ENCODE measurements at regions not wholly inside any gene's neighbourhood (a gene's known extent, or its start where the extent isn't known, plus 50 kb on each side); places are given as distances from the start of the nearest gene placed in this dataset.

DNA sequence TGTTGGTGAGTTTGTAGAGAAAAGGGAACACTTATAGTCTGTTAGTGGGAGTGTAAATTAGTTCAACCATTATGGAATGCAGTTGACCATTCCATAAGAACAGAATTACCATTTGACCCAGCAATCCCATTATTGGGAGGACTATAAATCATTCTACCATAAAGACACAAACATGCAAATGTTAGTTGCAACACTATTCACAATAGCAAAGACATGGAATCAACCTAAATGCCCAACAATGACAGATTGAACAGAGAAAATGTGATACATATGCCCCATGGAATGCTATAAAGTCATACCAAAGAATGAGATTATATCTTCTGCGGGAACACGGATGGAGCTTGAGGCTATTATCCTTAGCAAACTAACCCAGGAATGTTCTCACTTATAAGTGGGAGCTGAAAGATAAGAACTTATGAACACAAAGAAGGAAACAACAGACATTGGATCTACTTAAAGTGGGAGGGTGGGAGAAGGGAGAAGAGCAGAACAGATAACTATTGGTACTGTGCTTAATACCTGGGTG, 1819.2 kb upstream of the ADGRL3 start:
- Histone ChIP-seq H2AK5ac (ENCODE audit: low read depth, low read length) (no peak overlapping the region), H3K9me3 (ENCODE audit: insufficient read depth in 2 of 2, low read depth in 1 of 2, low read length in 1 of 2) (peaks cover 0 to 11% of the 10 kb centered on the region in 2 experiments; a peak in 3 of 4 replicates), H4K5ac (ENCODE audit: insufficient read length, low read depth, low read length) (no peak overlapping the region), H3K4me3 (ENCODE audit: extremely low read depth in 1 of 4, insufficient read depth in 2 of 4, low read depth in 3 of 4, low read length in 4 of 4) (no peak overlapping the region), H3K4me2 (ENCODE audit: insufficient read depth in 1 of 2, low read depth in 2 of 2, low read length in 2 of 2) (no peak overlapping the region), H2BK120ac (replicated peaks; ENCODE audit: low read depth, low read length) (no peak overlapping the region), H3K14ac (ENCODE audit: insufficient read length) (no peak overlapping the region), H3K27me3 (replicated peaks in 1 of 4; ENCODE audit: control insufficient read depth in 3 of 4, extremely low read depth in 1 of 4, insufficient read depth in 3 of 4, low read length in 3 of 4) (no peaks in the 10 kb centered on the region), H2BK5ac (ENCODE audit: low read depth, low read length) (no peak overlapping the region), H4K20me1 (replicated peaks in 1 of 2; ENCODE audit: control insufficient read depth in 1 of 2, insufficient read depth in 2 of 2, low read length in 2 of 2) (no peaks in the 10 kb centered on the region), H3K56ac (replicated peaks; ENCODE audit: insufficient read length, low read depth, low read length) (no peak overlapping the region), H3K4me1 (replicated peaks in 1 of 4; ENCODE audit: control insufficient read depth in 3 of 4, insufficient read depth in 4 of 4, low read length in 3 of 4) (no peaks in the 10 kb centered on the region), H2BK20ac (ENCODE audit: low read length) (no peak overlapping the region), H2BK15ac (ENCODE audit: low read length) (no peak overlapping the region), H3K4ac (replicated peaks; ENCODE audit: insufficient read length, low read depth, low read length) (no peak overlapping the region), H3K18ac (ENCODE audit: extremely low read depth, low read length) (no peak overlapping the region), H3K23me2 (ENCODE audit: low read depth, low read length) (no peaks in the 10 kb centered on the region), H4K8ac (ENCODE audit: extremely low read depth, insufficient read depth, low read length) (no peak overlapping the region), H2AFZ (ENCODE audit: low read length) (no peak overlapping the region), H3K27ac (ENCODE audit: low read depth, low read length) (no peak overlapping the region), H3K9ac (replicated peaks in 1 of 4; ENCODE audit: extremely low read depth in 1 of 4, low read depth in 3 of 4, low read length in 3 of 4) (no peak overlapping the region), H2BK12ac (ENCODE audit: low read depth, low read length) (no peak overlapping the region), H3K36me3 (ENCODE audit: control insufficient read depth in 2 of 4, insufficient read depth in 4 of 4, low read length in 3 of 4) (no peaks in the 10 kb centered on the region), H3K79me2 (ENCODE audit: control insufficient read depth in 1 of 2, insufficient read depth in 2 of 2, low read length in 2 of 2) (no peaks in the 10 kb centered on the region), H4K91ac (replicated peaks; ENCODE audit: insufficient read length, low read length) (no peak overlapping the region), H3K79me1 (ENCODE audit: low read depth, low read length) (no peaks in the 10 kb centered on the region), H3K23ac (ENCODE audit: insufficient read length) (no peak overlapping the region)
- DNase-seq (ENCODE audit: low read depth in 1 of 2, low spot score in 2 of 2) (no peak), FAIRE-seq (no peak)
- WGBS, 2 experiments (ENCODE audit: extremely low coverage in 1 of 2, insufficient coverage in 1 of 2, insufficient read length in 1 of 2, insufficient replicate concordance in 2 of 2, low coverage in 1 of 2, low lambda C conversion rate in 2 of 2, missing lambda C conversion rate in 1 of 2): 93% methylated on average over 2 of the region's 2 CpGs; no CpG with 5 or more reads in 1 of the 2 experiments
- POLR2A ChIA-PET (ENCODE audit: partially characterized antibody): no interaction called here
- CTCF ChIA-PET (ENCODE audit: partially characterized antibody): interaction anchor here (2.2 kb wide), 1 partner anchor 10 kb away, joined by 7 read pairs; no protein-coding TSS in a partner anchor
- TF ChIP-seq, protein P1, sequence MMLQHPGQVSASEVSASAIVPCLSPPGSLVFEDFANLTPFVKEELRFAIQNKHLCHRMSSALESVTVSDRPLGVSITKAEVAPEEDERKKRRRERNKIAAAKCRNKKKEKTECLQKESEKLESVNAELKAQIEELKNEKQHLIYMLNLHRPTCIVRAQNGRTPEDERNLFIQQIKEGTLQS (IDR thresholded peaks at IDR 0.05; ENCODE audit: insufficient read depth, low read depth, low read length): no peak
- TF ChIP-seq KDM4A (IDR thresholded peaks at IDR 0.05; ENCODE audit: low read depth, low read length, severe bottlenecking): no peak
- no peak for TF ChIP-seq CBX8 (IDR thresholded peaks at IDR 0.05; ENCODE audit: borderline replicate concordance, low read depth, low read length)
- no peak for TF ChIP-seq PHF8 (conservative IDR thresholded peaks at IDR 0.05; ENCODE audit: low read depth, low read length)
- TF ChIP-seq, protein P2, sequence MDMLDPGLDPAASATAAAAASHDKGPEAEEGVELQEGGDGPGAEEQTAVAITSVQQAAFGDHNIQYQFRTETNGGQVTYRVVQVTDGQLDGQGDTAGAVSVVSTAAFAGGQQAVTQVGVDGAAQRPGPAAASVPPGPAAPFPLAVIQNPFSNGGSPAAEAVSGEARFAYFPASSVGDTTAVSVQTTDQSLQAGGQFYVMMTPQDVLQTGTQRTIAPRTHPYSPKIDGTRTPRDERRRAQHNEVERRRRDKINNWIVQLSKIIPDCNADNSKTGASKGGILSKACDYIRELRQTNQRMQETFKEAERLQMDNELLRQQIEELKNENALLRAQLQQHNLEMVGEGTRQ (IDR thresholded peaks at IDR 0.05; ENCODE audit: low read length): no peak
- TF ChIP-seq NANOG (IDR thresholded peaks at IDR 0.05; ENCODE audit: insufficient read depth, low read depth, low read length, poor library complexity, severe bottlenecking): no peak
- TF ChIP-seq EZH2 (IDR thresholded peaks at IDR 0.05; ENCODE audit: low read depth, low read length, severe bottlenecking): no peak
- no peak for TF ChIP-seq SP1 (IDR thresholded peaks at IDR 0.05; ENCODE audit: low read depth, low read length)
- TF ChIP-seq SIX5 (IDR thresholded peaks at IDR 0.05; ENCODE audit: low read depth, low read length): no peak
- no peak for TF ChIP-seq TAF7 (optimal IDR thresholded peaks at IDR 0.05; ENCODE audit: borderline replicate concordance, low read depth, low read length)
- TF ChIP-seq ASH2L (IDR thresholded peaks at IDR 0.05; ENCODE audit: low read length): no peak
- TF ChIP-seq SUZ12 (IDR thresholded peaks at IDR 0.05; ENCODE audit: low read length): no peak
- no peak for TF ChIP-seq TAF1 (IDR thresholded peaks at IDR 0.05; ENCODE audit: low read depth, low read length)
